ENCODE measurements at regions not wholly inside any gene's neighbourhood (a gene's known extent, or its start where the extent isn't known, plus 50 kb on each side); places are given as distances from the start of the nearest gene placed in this dataset.

GRCh38 chr5:12013351-12013750 is 109.1 kb upstream of the CTNND2 start:
- Mint-ChIP-seq H3K36me3 (ENCODE audit: low read depth) (peaks cover 12% of the 10 kb centered on the region), H3K4me1 (peaks cover 13% of the 10 kb centered on the region; the same call in 2 of the 3 replicates), H3K27me3 (ENCODE audit: insufficient read depth, low read depth, poor library complexity) (peaks cover 5% of the 10 kb centered on the region), H3K27ac (no peak overlapping the region), H3K9me3 (peaks cover 11% of the 10 kb centered on the region), H3K4me3 (no peak overlapping the region)
- Histone ChIP-seq H3K4me3 (no peak overlapping the region), H3K9me2 (ENCODE audit: insufficient read depth) (no peaks in the 10 kb centered on the region), H3F3A (replicated peaks; ENCODE audit: low read depth) (no peaks in the 10 kb centered on the region), H4K20me1 (replicated peaks; ENCODE audit: insufficient read depth) (no peaks in the 10 kb centered on the region; the same call in 1 of the 2 replicates), H2AFZ (no peak overlapping the region), H3K27me3 (ENCODE audit: insufficient read depth) (no peaks in the 10 kb centered on the region), H3K79me2 (replicated peaks; ENCODE audit: insufficient read depth) (no peaks in the 10 kb centered on the region), H3K4me2 (no peak overlapping the region), H3K36me3 (ENCODE audit: insufficient read depth) (no peaks in the 10 kb centered on the region), H3K4me1 (ENCODE audit: insufficient read depth) (no peaks in the 10 kb centered on the region), H3K27ac (ENCODE audit: low read depth) (no peak overlapping the region)
- ATAC-seq (no peak), DNase-seq (ENCODE audit: low spot score) (no peak)
- TF ChIP-seq ETS1 (IDR thresholded peaks at IDR 0.05) (no peak), ZNF462 (CRISPR knock-in tag; IDR thresholded peaks at IDR 0.05) (no peak), STAT1 (IDR thresholded peaks at IDR 0.05; ENCODE audit: unreplicated experiment) (no peak), POLR2AphosphoS5 (IDR thresholded peaks at IDR 0.05; ENCODE audit: low read depth) (no peak)

DNA sequence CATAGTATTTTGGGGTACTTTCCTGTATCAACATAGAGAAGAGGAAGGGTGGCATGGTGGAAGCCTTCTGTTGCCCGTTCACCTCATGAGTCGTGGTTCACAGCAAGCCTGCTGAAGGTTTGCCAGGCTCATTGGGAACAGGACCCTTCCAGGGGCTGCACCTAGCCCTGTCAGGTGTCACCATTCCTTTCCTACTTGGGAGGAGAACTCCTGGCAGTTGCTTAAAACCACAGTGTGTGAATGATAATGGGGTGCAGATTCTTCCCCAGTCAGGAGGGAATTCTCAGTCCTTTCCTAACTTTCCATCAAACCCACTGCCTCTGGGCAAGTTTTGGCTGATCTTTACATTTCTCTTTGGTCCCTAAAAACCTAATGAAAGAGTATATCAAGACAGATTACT is 99.4 kb upstream of the CTNND2 start:
- peaks cover 17% of the 10 kb centered on the region for H3K9me3 Mint-ChIP-seq
- H3K27me3 Mint-ChIP-seq (ENCODE audit: insufficient read depth, low read depth, poor library complexity): no peaks in the 10 kb centered on the region
- peaks cover 11% of the 10 kb centered on the region; the same call in 2 of the 3 replicates for H3K4me1 Mint-ChIP-seq
- H3K36me3 ChIP-seq (ENCODE audit: insufficient read depth): no peaks in the 10 kb centered on the region
- no peak overlapping the region for H3K4me3 Mint-ChIP-seq
- H3K9me2 ChIP-seq (ENCODE audit: insufficient read depth): no peaks in the 10 kb centered on the region
- H3K4me2 ChIP-seq: no peak overlapping the region
- H3K27ac ChIP-seq (ENCODE audit: low read depth): no peak overlapping the region
- DNase-seq (ENCODE audit: low spot score) (peak; percentile 57), ATAC-seq (peak; percentile 93)
- no peaks in the 10 kb centered on the region for H3F3A ChIP-seq (replicated peaks; ENCODE audit: low read depth)
- H3K4me3 ChIP-seq: no peak overlapping the region
- no peaks in the 10 kb centered on the region for H3K79me2 ChIP-seq (replicated peaks; ENCODE audit: insufficient read depth)
- TF ChIP-seq JUNB (IDR thresholded peaks at IDR 0.05; ENCODE audit: unreplicated experiment): no peak
- 0 out of 2 replicates have a peak, but pooled peaks cover 2% of the 10 kb centered on the region for H3K4me1 ChIP-seq (ENCODE audit: insufficient read depth)
- H3K36me3 Mint-ChIP-seq (ENCODE audit: low read depth): peaks cover 18% of the 10 kb centered on the region
- no peak overlapping the region for H2AFZ ChIP-seq
- no peak overlapping the region for H3K27ac Mint-ChIP-seq
- H3K27me3 ChIP-seq (ENCODE audit: insufficient read depth): no peaks in the 10 kb centered on the region
- no peaks in the 10 kb centered on the region for H4K20me1 ChIP-seq (replicated peaks; ENCODE audit: insufficient read depth)

All from GM23338 (cell line).